Endothelial cell of umbilical vein (primary cell): ENCODE measurements at regions not wholly inside any gene's neighbourhood (a gene's known extent, or its start where the extent isn't known, plus 50 kb on each side); places are given as distances from the start of the nearest gene placed in this dataset.

Source experiments
- BruUV-seq: library from RNA; stranded (reverse); fragments of 400-500 nt; replicated peaks from 2 replicates; lab custom pipeline; 2021; lab: Mats Ljungman, UMichigan
- CTCF ChIA-PET: fragments of 300-600, 350-600 bp; sonication (Branson Sonifier 250); formaldehyde crosslinking; loops from one replicate; lab custom pipeline; 2021; ENCODE audit warnings: antibody characterized with exemption, inconsistent platforms; lab: Charles Lee
- POLR2A ChIA-PET: fragments of 300-600, 350-600 bp; sonication (Branson Sonifier 250); formaldehyde crosslinking; loops from one replicate; lab custom pipeline; 2021; ENCODE audit warnings: antibody characterized with exemption, inconsistent platforms; lab: Charles Lee
- DNase-seq: peaks from one replicate; pipeline ENCODE4 v3.0.0-alpha.2; 2011; ENCODE audit warnings: low read depth, low spot score
- FAIRE-seq: peaks from 2 replicates; lab custom pipeline; 2011; peaks lifted over from hg19 to GRCh38; lab: Jason Lieb, UNC
- H2AFZ ChIP-seq: 2 replicates; pipeline ENCODE4 v1.6.0; 2012; ENCODE audit warnings: low read depth, low read length, control low read depth, inconsistent platforms
- H3K27ac ChIP-seq: 2 replicates; pipeline ENCODE4 v1.5.1; 2011; ENCODE audit warnings: low read depth, mild to moderate bottlenecking, control low read depth, low read length, moderate library complexity; ENCODE audit not compliant: insufficient read depth
- H3K27me3 ChIP-seq, 2 experiments: 2 replicates each; pipeline versions ENCODE4 v1.6.0 to v1.6.1; 2011; ENCODE audit warnings: low read length in 2 of 2, mixed read lengths in 1 of 2; ENCODE audit not compliant: control insufficient read depth in 2 of 2, insufficient read depth in 2 of 2
- H3K36me3 ChIP-seq, 2 experiments: 2 replicates in 1 of 2; 3 replicates in 1 of 2; pipeline ENCODE4 v1.5.1; 2011; ENCODE audit warnings: low read length in 2 of 2, mild to moderate bottlenecking in 1 of 2, moderate library complexity in 1 of 2; ENCODE audit not compliant: control insufficient read depth in 2 of 2, insufficient read depth in 2 of 2; ENCODE audit errors: extremely low read depth in 1 of 2
- H3K4me1 ChIP-seq: 3 replicates; pipeline ENCODE4 v1.5.1; 2011; ENCODE audit warnings: mild to moderate bottlenecking, low read length; ENCODE audit not compliant: control insufficient read depth, insufficient read depth; ENCODE audit errors: extremely low read depth
- H3K4me2 ChIP-seq: 2 replicates; pipeline ENCODE4 v1.6.1; 2011; ENCODE audit warnings: low read length, control low read depth, mixed read lengths; ENCODE audit not compliant: insufficient read depth
- H3K4me3 ChIP-seq, 3 experiments: fragments of 200-600 bp in 1 of 3; sonication (generic), shearing (Covaris generic) in 1 of 3; replicated peaks in 1 of 3; 2 replicates each; pipeline ENCODE4 v1.5.1; 2011 to 2016; ENCODE audit warnings: control low read depth in 3 of 3, low read length in 3 of 3, mild to moderate bottlenecking in 2 of 3, inconsistent platforms in 1 of 3, low read depth in 1 of 3, moderate library complexity in 1 of 3; ENCODE audit not compliant: insufficient read depth in 1 of 3
- H3K79me2 ChIP-seq: 2 replicates; pipeline ENCODE4 v1.6.0; 2012; ENCODE audit warnings: low read length, inconsistent platforms; ENCODE audit not compliant: control insufficient read depth, insufficient read depth
- H3K9ac ChIP-seq: replicated peaks from 2 replicates; pipeline ENCODE3; 2011; ENCODE audit warnings: low read length, control low read depth; ENCODE audit not compliant: insufficient read depth; ENCODE audit errors: extremely low read depth
- H3K9me1 ChIP-seq: replicated peaks from 3 replicates; pipeline ENCODE4 v1.6.0; 2011; ENCODE audit warnings: mild to moderate bottlenecking, low read length; ENCODE audit not compliant: control insufficient read depth, insufficient read depth; ENCODE audit errors: extremely low read depth
- H3K9me3 ChIP-seq: replicated peaks from 2 replicates; pipeline ENCODE4 v1.5.1; 2012; ENCODE audit warnings: low read length, inconsistent platforms; ENCODE audit not compliant: control insufficient read depth, insufficient read depth
- H4K20me1 ChIP-seq: replicated peaks from 2 replicates; pipeline ENCODE3; 2011; ENCODE audit warnings: mild to moderate bottlenecking, low read length; ENCODE audit not compliant: control insufficient read depth, insufficient read depth; ENCODE audit errors: extremely low read depth
- CTCF ChIP-seq, 2 donors: IDR thresholded peaks; 1 replicate in 1 of 2; 2 replicates in 1 of 2; pipeline ENCODE4 v1.5.1; 2011; ENCODE audit warnings: low read length in 2 of 2, mild to moderate bottlenecking in 2 of 2, moderate library complexity in 2 of 2, control low read depth in 1 of 2, inconsistent platforms in 1 of 2, low read depth in 1 of 2; ENCODE audit not compliant: insufficient read depth in 1 of 2; ENCODE audit errors: extremely low read depth in 1 of 2
- EZH2 ChIP-seq: IDR thresholded peaks from 2 replicates; pipeline ENCODE4 v1.6.1; 2012; ENCODE audit warnings: borderline replicate concordance, low read depth, mild to moderate bottlenecking, moderate library complexity, low read length, inconsistent platforms; ENCODE audit not compliant: severe bottlenecking
- FOS ChIP-seq: IDR thresholded peaks from 2 replicates; pipeline ENCODE4 v1.6.1; 2011; ENCODE audit warnings: mild to moderate bottlenecking, low read length, moderate library complexity, borderline replicate concordance; ENCODE audit not compliant: insufficient read depth
- GATA2 ChIP-seq: IDR thresholded peaks from 2 replicates; pipeline ENCODE4 v1.7.0; 2011; ENCODE audit warnings: low read depth, mild to moderate bottlenecking, moderate library complexity, mixed read lengths, low read length; ENCODE audit not compliant: insufficient read length, insufficient read depth
- JUN ChIP-seq: IDR thresholded peaks from 2 replicates; pipeline ENCODE4 v1.6.1; 2011; ENCODE audit warnings: borderline replicate concordance, low read depth; ENCODE audit not compliant: insufficient read length, insufficient read depth
- MYC ChIP-seq: IDR thresholded peaks from one replicate; pipeline ENCODE4 v1.6.1; 2011; ENCODE audit warnings: mild to moderate bottlenecking, low read depth, low read length
- POLR2A ChIP-seq: IDR thresholded peaks from 2 replicates; pipeline ENCODE4 v1.6.1; 2012; ENCODE audit warnings: low read depth, mild to moderate bottlenecking, control low read depth, low read length
- POLR2AphosphoS5 ChIP-seq: IDR thresholded peaks from 2 replicates; pipeline ENCODE4 v1.6.1; 2012; ENCODE audit warnings: low read depth, mild to moderate bottlenecking, control low read depth, low read length, moderate library complexity; ENCODE audit not compliant: insufficient read depth
- dilution Hi-C: fragments of 300-500 bp; cut with MboI; formaldehyde crosslinking; loops from one replicate; pipeline ENCODE4 v1.15.0; 2019; ENCODE audit warnings: low sequenced_read_pairs; ENCODE audit not compliant: extremely low pct_ligation_motif_present
- intact Hi-C: fragments of 100-400 bp; cut with micrococcal nuclease; formaldehyde crosslinking; loops from one replicate; pipeline ENCODE4 v1.10.0; 2022
- TF ChIP-seq, protein P1 (sequence below): IDR thresholded peaks from 2 replicates; pipeline ENCODE4 v1.6.1; 2011; ENCODE audit not compliant: insufficient read depth, insufficient read length

GRCh38 chr18:50465211-50466153 lies 90.6 kb downstream of the SKA1 start:
- dilution Hi-C loops (no loop called here), intact Hi-C loops (no loop called here)
- Histone ChIP-seq H3K9me1 (no peaks in the 10 kb centered on the region), H3K4me1 (no peaks in the 10 kb centered on the region), H4K20me1 (no peaks in the 10 kb centered on the region), H3K9ac (no peak overlapping the region), H3K9me3 (no peaks in the 10 kb centered on the region), H3K27me3 (no peaks in the 10 kb centered on the region), H3K4me2 (no peak overlapping the region), H3K79me2 (no peaks in the 10 kb centered on the region), H3K36me3 (no peaks in the 10 kb centered on the region), H3K4me3 (no peak overlapping the region), H3K27ac (no peak overlapping the region), H2AFZ (no peak overlapping the region)
- BruUV-seq: no TSS peak
- TF ChIP-seq POLR2AphosphoS5 (no peak), EZH2 (no peak), MYC (no peak), GATA2 (no peak), JUN (no peak), POLR2A (no peak), CTCF (IDR thresholded peaks at IDR 0.05; ENCODE audit: extremely low read depth in 1 of 2, insufficient read depth in 1 of 2, low read depth in 1 of 2, low read length in 2 of 2) (no peak), FOS (no peak)
- TF ChIP-seq, protein P1, sequence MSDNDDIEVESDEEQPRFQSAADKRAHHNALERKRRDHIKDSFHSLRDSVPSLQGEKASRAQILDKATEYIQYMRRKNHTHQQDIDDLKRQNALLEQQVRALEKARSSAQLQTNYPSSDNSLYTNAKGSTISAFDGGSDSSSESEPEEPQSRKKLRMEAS: no peak
- no peak for DNase-seq
- ChIA-PET CTCF (no interaction called here), POLR2A (no interaction called here)
- no peak for FAIRE-seq
